ENCODE measurements at regions not wholly inside any gene's neighbourhood (a gene's known extent, or its start where the extent isn't known, plus 50 kb on each side); places are given as distances from the start of the nearest gene placed in this dataset.

DNA sequence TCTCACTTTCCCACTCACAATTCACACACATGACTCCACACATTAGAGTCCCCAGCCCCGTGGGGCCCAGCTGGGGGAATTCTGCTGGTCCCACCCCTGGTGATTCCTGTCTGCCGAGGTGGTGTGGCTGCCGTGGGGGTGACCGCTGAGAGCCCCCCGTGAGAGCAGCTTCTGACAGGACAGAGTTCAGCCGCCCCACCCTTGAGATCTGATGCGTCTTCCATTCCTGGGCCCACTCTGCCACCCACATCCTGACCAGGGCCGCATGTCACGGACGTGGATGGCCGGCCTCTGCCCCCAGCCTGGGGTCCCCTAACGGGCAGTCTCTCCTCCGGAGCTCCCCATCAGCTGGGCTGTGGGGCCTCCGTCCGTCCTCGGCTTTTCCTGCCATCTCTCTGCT is 240.1 kb upstream of the PITRM1 start:
- Mint-ChIP-seq H3K4me1 (peaks cover 0 to 2% (median 0%) of the 10 kb centered on the region in 4 donors), H3K9me3 (peaks cover 0 to 11% (median 0%) of the 10 kb centered on the region in 9 donors)
- no peak for ATAC-seq

GRCh38 chr10:3412071-3412582 is 239.5 kb upstream of the PITRM1 start:
- H3K4me1 Mint-ChIP-seq: peaks cover 0 to 2% (median 0%) of the 10 kb centered on the region in 4 donors
- POLR2A ChIA-PET: no interaction called here
- DNase-seq (no peak), ATAC-seq (no peak)
- H3K9me3 Mint-ChIP-seq: peaks cover 0 to 11% (median 0%) of the 10 kb centered on the region in 9 donors
- no peak overlapping the region for H3K4me3 Mint-ChIP-seq
- H3K27ac Mint-ChIP-seq: no peak overlapping the region
- H3K36me3 Mint-ChIP-seq: no peaks in the 10 kb centered on the region
- H3K27me3 Mint-ChIP-seq: peaks cover 0 to 12% (median 7%) of the 10 kb centered on the region in 5 donors

More for the DNA sequence above, 240.1 kb upstream of the PITRM1 start:
- H3K4me3 Mint-ChIP-seq: no peak overlapping the region
- no peak for DNase-seq
- peaks cover 0 to 8% (median 6%) of the 10 kb centered on the region in 5 donors for H3K27me3 Mint-ChIP-seq
- no peaks in the 10 kb centered on the region for H3K36me3 Mint-ChIP-seq
- no peak overlapping the region for H3K27ac Mint-ChIP-seq
- POLR2A ChIA-PET: no interaction called here

- peak overlapping the region in 1 of 10 donors; percentile 0 for H3K27ac Mint-ChIP-seq
- H3K4me3 Mint-ChIP-seq: no peak overlapping the region
- peaks cover 0 to 11% (median 0%) of the 10 kb centered on the region in 9 donors for H3K9me3 Mint-ChIP-seq
These were observed 238.5 kb upstream of the PITRM1 start for GRCh38 chr10:3411044-3411443.

DNA sequence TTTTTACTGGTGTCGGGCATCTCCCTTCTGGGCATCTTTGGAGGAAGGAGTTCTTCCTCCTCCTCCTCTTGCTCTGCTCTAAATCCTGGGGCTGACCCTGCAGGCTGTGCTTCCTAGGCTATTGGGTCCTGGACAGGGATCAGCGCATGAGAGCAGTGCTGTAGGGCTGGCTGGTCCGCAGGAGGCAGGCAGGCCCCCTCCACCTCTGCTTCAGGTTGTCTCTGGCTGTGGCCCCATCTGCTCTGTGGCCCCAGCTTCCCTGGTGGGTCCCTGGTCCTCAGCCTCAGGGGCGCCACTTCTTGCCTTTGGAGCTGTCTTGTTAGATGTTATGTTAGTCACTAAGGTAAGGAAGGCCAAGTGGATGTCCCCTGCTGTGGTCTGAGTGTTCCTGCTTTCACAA is 237.3 kb upstream of the PITRM1 start:
- DNase-seq: no peak
- no peak for ATAC-seq
- H3K4me1 Mint-ChIP-seq: peaks cover 0 to 2% (median 0%) of the 10 kb centered on the region in 4 donors
- no peak overlapping the region for H3K4me3 Mint-ChIP-seq
- peaks cover 0 to 12% (median 7%) of the 10 kb centered on the region in 5 donors for H3K27me3 Mint-ChIP-seq
- no peak overlapping the region for H3K27ac Mint-ChIP-seq
- POLR2A ChIA-PET: no interaction called here
- peaks cover 0 to 11% (median 0%) of the 10 kb centered on the region in 9 donors for H3K9me3 Mint-ChIP-seq
- no peaks in the 10 kb centered on the region for H3K36me3 Mint-ChIP-seq

More at GRCh38 chr10:3411044-3411443, 238.5 kb upstream of the PITRM1 start:
- no peaks in the 10 kb centered on the region for H3K36me3 Mint-ChIP-seq
- POLR2A ChIA-PET: no interaction called here
- H3K4me1 Mint-ChIP-seq: peaks cover 0 to 2% (median 0%) of the 10 kb centered on the region in 4 donors
- peaks cover 0 to 12% (median 7%) of the 10 kb centered on the region in 5 donors for H3K27me3 Mint-ChIP-seq
- ATAC-seq: no peak
- no peak for DNase-seq

DNA sequence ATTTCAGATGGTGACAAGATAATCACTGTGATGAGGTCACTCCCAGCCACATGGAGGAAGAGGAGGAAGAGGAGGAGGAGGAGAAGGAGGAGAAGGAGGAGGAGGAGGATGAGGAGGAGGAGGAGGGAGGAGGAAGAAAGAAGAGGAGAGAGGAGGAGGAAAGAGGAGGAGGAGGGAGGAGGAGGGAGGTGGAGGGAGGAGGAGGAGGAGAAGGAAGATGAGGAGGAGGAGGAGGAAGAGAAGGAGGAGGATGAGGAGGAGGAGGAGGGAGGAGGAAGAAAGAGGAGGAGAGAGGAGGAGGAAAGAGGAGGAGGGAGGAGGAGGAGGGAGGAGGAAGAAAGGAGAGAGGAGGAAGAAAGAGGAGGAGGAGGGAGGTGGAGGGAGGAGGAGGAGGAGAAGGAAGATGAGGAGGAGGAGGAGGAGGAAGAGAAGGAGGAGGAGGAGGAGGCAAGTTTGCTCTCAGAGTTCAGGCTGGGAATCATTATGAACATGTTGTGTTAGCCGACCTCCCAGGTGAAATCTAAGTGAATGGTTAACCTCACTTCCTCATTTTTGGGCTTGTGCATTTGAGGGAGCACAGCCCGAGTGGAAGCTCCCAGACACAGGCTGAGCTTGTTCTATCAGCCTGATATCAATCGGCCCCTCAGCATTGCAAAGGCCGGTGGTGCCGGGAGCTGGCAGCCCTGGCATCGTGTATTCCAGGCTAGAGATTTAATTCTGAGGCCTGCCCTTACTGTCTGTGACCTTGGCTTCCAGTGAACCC is 236.2 kb upstream of the PITRM1 start:
- Mint-ChIP-seq H3K4me1 (peaks cover 0 to 4% (median 0%) of the 10 kb centered on the region in 4 donors), H3K27ac (no peak overlapping the region), H3K36me3 (no peaks in the 10 kb centered on the region), H3K27me3 (peaks cover 0 to 12% (median 7%) of the 10 kb centered on the region in 5 donors), H3K9me3 (peaks cover 0 to 11% (median 0%) of the 10 kb centered on the region in 9 donors), H3K4me3 (no peak overlapping the region)
- ATAC-seq: no peak
- POLR2A ChIA-PET: no interaction called here
- no peak for DNase-seq

GRCh38 chr10:3407208-3407607 is 234.6 kb upstream of the PITRM1 start:
- no peak overlapping the region for H3K27ac Mint-ChIP-seq
- H3K4me1 Mint-ChIP-seq: peaks cover 0 to 2% (median 0%) of the 10 kb centered on the region in 4 donors

GRCh38 chr10:3406556-3406955 is 234.0 kb upstream of the PITRM1 start:
- Mint-ChIP-seq H3K27me3 (peaks cover 0 to 12% (median 5%) of the 10 kb centered on the region in 5 donors), H3K4me1 (peaks cover 0 to 2% (median 0%) of the 10 kb centered on the region in 4 donors), H3K9me3 (peaks cover 0 to 11% (median 0%) of the 10 kb centered on the region in 9 donors), H3K36me3 (no peaks in the 10 kb centered on the region), H3K27ac (no peak overlapping the region), H3K4me3 (no peak overlapping the region)
- ATAC-seq: no peak
- no peak for DNase-seq
- POLR2A ChIA-PET: no interaction called here

More at GRCh38 chr10:3407208-3407607, 234.6 kb upstream of the PITRM1 start:
- H3K27me3 Mint-ChIP-seq: peaks cover 0 to 12% (median 5%) of the 10 kb centered on the region in 5 donors
- POLR2A ChIA-PET: no interaction called here
- no peak for ATAC-seq
- peaks cover 0 to 11% (median 0%) of the 10 kb centered on the region in 9 donors for H3K9me3 Mint-ChIP-seq
- DNase-seq: no peak
- H3K36me3 Mint-ChIP-seq: no peaks in the 10 kb centered on the region
- H3K4me3 Mint-ChIP-seq: no peak overlapping the region

GRCh38 chr10:3404381-3404780 is 231.8 kb upstream of the PITRM1 start:
- H3K4me3 Mint-ChIP-seq: no peak overlapping the region
- ATAC-seq (no peak), DNase-seq (no peak)
- H3K9me3 Mint-ChIP-seq: no peaks in the 10 kb centered on the region
- H3K27me3 Mint-ChIP-seq: peaks cover 0 to 12% (median 5%) of the 10 kb centered on the region in 5 donors
- peaks cover 0 to 2% (median 0%) of the 10 kb centered on the region in 4 donors for H3K4me1 Mint-ChIP-seq
- H3K27ac Mint-ChIP-seq: no peak overlapping the region
- H3K36me3 Mint-ChIP-seq: no peaks in the 10 kb centered on the region
- POLR2A ChIA-PET: no interaction called here

DNA sequence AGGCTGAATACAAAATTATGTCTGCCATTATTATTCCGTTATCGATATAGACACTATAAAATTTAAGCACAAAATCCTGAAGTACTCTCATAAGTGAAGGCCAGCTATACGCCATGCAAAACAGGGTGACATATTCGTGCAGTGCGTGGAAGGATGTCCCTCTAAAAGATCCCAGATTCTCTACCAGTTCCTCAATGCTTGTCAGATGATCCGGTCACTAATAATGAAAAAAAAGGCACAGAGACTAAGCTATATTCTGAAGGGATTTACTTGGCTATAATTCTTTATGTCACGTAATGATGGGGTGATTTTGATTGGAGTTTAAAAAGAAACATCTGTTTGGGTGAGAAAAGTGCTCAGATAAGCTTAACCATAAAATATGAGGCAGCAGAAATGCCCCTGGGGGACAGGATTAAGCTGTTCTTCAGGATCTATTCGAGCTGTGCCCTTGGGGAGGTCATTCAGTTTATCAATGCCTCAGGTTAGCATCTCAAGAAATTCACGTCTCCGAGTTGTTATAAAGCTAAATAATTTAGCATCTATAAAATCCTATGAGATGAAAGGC is 229.7 kb upstream of the PITRM1 start:
- Mint-ChIP-seq H3K36me3 (no peaks in the 10 kb centered on the region), H3K27ac (no peak overlapping the region)
- POLR2A ChIA-PET: interaction anchor here (0.7 kb wide), 1 partner anchor 11 kb away, joined by 3 read pairs; no protein-coding TSS in a partner anchor

DNA sequence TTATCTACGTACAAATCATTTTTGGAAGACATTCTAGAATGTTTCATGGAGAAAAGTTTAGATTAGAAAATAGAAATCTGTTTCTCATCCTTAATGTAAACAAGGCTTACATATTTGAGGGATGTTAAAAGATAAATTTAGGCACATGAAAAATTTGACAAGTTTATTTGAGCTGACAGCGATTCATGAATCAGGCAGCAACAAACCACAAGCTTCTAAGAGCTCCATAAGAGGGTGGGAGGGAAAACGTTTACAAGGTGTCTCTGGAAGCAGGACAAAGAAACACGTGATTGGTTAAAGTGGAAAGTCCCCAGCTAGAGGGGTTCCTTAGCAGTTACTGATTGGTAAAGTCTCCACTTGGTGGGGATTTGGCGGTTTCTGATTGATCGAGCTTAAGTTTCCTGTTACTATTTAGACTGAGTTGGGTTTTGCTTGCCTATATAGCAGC is 228.9 kb upstream of the PITRM1 start:
- H3K4me1 Mint-ChIP-seq: peaks cover 0 to 2% (median 0%) of the 10 kb centered on the region in 4 donors
- no peak overlapping the region for H3K4me3 Mint-ChIP-seq
- peaks cover 0 to 12% (median 4%) of the 10 kb centered on the region in 5 donors for H3K27me3 Mint-ChIP-seq
- H3K27ac Mint-ChIP-seq: peak overlapping the region in 1 of 10 donors; percentile 35
- POLR2A ChIA-PET: no interaction called here
- no peaks in the 10 kb centered on the region for H3K36me3 Mint-ChIP-seq
- ATAC-seq: no peak
- no peak for DNase-seq
- H3K9me3 Mint-ChIP-seq: no peaks in the 10 kb centered on the region

More for the DNA sequence above, 229.7 kb upstream of the PITRM1 start:
- H3K27me3 Mint-ChIP-seq: peaks cover 0 to 12% (median 4%) of the 10 kb centered on the region in 5 donors
- no peaks in the 10 kb centered on the region for H3K9me3 Mint-ChIP-seq
- ATAC-seq (no peak), DNase-seq (no peak)
- peaks cover 0 to 2% (median 0%) of the 10 kb centered on the region in 4 donors for H3K4me1 Mint-ChIP-seq
- H3K4me3 Mint-ChIP-seq: no peak overlapping the region

- DNase-seq: no peak
- no peak for ATAC-seq
- POLR2A ChIA-PET: no interaction called here
These were observed 227.8 kb upstream of the PITRM1 start for GRCh38 chr10:3400348-3400747.

DNA sequence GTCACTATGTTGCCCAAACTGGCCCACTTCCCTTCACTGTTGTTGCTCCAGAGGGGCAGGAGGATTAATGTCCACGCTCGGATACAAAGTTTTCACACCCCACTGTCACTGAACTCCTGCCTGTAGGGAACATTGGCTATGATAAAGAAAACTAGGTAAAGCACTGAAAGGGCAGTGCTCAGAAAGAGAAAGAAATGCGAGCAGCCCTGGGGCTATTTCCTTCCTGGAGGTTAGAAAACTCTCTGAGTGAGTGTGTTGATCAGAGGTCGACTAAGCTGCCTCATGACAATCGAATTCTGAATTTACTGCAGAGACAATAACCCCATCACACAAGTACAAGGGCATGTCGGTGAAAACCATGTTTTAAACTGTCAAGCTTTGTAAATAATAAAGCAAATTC is 227.2 kb upstream of the PITRM1 start:
- peaks cover 0 to 13% (median 6%) of the 10 kb centered on the region in 5 donors for H3K27me3 Mint-ChIP-seq
- no peak for DNase-seq
- H3K4me3 Mint-ChIP-seq: no peak overlapping the region
- no peak overlapping the region for H3K27ac Mint-ChIP-seq
- H3K4me1 Mint-ChIP-seq: peaks cover 0 to 2% (median 1%) of the 10 kb centered on the region in 4 donors
- H3K9me3 Mint-ChIP-seq: peaks cover 0 to 2% (median 0%) of the 10 kb centered on the region in 9 donors
- POLR2A ChIA-PET: no interaction called here
- no peaks in the 10 kb centered on the region for H3K36me3 Mint-ChIP-seq
- no peak for ATAC-seq

More at GRCh38 chr10:3400348-3400747, 227.8 kb upstream of the PITRM1 start:
- Mint-ChIP-seq H3K36me3 (no peaks in the 10 kb centered on the region), H3K4me3 (no peak overlapping the region), H3K27ac (no peak overlapping the region), H3K27me3 (peaks cover 0 to 12% (median 6%) of the 10 kb centered on the region in 5 donors), H3K9me3 (no peaks in the 10 kb centered on the region), H3K4me1 (peaks cover 0 to 2% (median under 1%) of the 10 kb centered on the region in 4 donors)
